ENCODE measurements at regions not wholly inside any gene's neighbourhood (a gene's known extent, or its start where the extent isn't known, plus 50 kb on each side); places are given as distances from the start of the nearest gene placed in this dataset.

DNA sequence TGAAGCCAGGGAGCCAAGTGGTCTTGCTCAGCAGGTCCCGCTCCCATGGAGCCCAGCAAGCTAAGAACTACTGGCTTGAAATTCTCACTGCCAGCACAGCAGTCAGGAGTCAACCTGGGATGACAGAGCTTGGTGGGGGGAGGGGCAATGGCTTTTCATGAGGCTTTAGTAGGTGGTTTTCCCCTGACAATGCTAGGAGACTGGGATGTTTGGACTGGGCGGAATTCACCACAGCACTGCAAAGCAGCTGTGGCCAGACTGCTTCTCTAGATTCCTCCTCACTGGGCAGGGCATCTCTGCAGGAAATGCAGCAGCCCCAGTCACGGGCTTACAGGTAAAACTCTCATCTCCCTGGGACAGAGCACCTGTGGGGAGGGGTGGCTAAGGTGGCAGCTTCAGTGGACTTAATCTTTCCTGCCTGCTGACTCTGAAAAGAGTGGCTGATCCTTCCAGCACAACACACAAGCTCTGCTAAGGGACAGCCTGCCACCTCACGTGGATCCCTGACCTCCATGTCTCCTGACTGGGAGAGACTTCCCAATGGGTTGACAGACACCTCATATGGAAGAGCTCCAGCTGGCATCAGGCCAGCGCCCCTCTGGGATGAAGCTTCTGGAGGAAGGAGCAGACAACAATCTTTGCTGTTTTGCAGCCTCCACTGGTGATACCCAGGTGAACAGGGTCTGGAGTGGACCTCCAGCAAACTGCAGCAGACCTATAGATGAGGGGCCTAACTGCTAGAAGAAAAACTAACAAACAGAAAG is 349.7 kb upstream of the ST6GAL2 start:
- DNase-seq (ENCODE audit: low read depth), result no peak
- no peak overlapping the region for H3K4me3 ChIP-seq (ENCODE audit: low read length)
- H3K36me3 ChIP-seq (ENCODE audit: control insufficient read depth, insufficient read depth, low read length, severe bottlenecking), result no peaks in the 10 kb centered on the region
- H3K9ac ChIP-seq (ENCODE audit: low read length), result no peak overlapping the region
- H3K4me1 ChIP-seq (ENCODE audit: control insufficient read depth, insufficient read depth, low read length), result no peaks in the 10 kb centered on the region
- no peaks in the 10 kb centered on the region for H3K9me3 ChIP-seq (ENCODE audit: control insufficient read depth, low read length)
- no peaks in the 10 kb centered on the region for H3K27me3 ChIP-seq (replicated peaks; ENCODE audit: control insufficient read depth, insufficient read depth, low read length)

DNA sequence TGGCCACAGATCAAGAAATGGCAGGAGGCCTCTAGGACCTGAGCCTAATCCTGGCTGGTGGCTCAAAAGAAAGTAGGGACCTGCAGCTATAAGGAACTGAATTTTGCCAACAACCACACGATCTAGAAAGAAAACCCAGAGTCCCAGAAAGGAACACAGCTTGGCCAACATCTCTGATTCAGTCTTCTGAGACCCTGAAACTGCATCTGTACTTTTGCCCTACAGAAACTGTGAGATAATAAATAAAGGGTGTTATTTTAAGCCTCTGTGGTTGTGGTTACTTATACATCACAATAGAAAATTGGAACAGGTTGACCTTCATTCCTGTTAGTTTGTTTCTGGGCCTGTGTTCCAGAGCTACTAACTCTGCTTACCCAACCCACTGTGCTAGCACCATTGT is 356.8 kb upstream of the ST6GAL2 start:
- no peaks in the 10 kb centered on the region for H3K36me3 ChIP-seq (ENCODE audit: control insufficient read depth, insufficient read depth, low read length, severe bottlenecking)
- no peak overlapping the region for H3K9ac ChIP-seq (ENCODE audit: low read length)
- no peak overlapping the region for H3K4me3 ChIP-seq (ENCODE audit: low read length)
- no peaks in the 10 kb centered on the region for H3K27me3 ChIP-seq (replicated peaks; ENCODE audit: control insufficient read depth, insufficient read depth, low read length)
- no peaks in the 10 kb centered on the region for H3K9me3 ChIP-seq (ENCODE audit: control insufficient read depth, low read length)
- H3K4me1 ChIP-seq (ENCODE audit: control insufficient read depth, insufficient read depth, low read length), result no peaks in the 10 kb centered on the region
- no peak for DNase-seq (ENCODE audit: low read depth)

DNA sequence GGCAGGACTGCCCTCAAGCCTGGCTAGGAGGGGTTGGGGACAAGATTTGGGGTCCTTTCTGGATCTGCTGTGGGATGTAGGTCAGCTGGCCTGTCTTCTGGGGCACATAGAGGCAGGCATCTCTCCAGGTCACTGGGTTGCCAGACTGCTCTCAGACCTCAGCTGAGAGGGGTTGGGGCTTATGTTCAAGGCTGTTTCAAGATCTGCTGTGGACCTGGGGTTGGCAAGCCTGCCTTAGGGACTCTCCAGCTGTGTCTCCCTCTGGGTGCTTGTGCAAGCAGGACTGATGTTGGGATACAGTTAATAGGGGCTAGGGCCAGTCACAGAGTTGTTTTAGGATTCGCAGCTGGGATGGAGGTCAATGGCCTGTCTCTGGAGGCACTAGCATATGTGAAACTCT is 363.0 kb upstream of the ST6GAL2 start:
- no peaks in the 10 kb centered on the region for H3K4me1 ChIP-seq (ENCODE audit: control insufficient read depth, insufficient read depth, low read length)

DNA sequence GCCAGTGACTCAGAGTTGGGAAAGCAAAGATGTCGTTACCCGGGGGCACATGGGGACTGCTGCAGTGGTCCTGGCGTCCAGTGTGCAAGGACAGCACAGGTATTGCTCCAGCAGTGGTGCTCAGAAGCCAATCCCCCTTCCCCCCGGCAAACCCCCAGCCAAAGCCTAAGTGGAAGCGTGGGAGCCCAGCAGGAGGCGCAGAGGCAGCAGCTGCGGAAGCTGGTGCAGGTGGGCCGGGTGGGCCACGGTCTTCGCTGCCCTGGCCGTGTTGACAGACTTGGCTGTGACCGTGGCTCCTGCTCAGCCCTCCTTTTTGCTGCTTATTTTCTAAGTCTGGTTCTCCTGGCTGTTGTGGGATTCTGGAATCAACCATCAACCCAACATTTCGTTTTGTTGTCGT is 369.8 kb upstream of the ST6GAL2 start:
- peaks cover 5% of the 10 kb centered on the region for H3K9me3 ChIP-seq (ENCODE audit: control insufficient read depth, low read length)
- no peak for DNase-seq (ENCODE audit: low read depth)
- no peaks in the 10 kb centered on the region for H3K4me1 ChIP-seq (ENCODE audit: control insufficient read depth, insufficient read depth, low read length)
- no peak overlapping the region for H3K9ac ChIP-seq (ENCODE audit: low read length)
- H3K36me3 ChIP-seq (ENCODE audit: control insufficient read depth, insufficient read depth, low read length, severe bottlenecking), result no peaks in the 10 kb centered on the region
- no peak overlapping the region for H3K4me3 ChIP-seq (ENCODE audit: low read length)
- H3K27me3 ChIP-seq (replicated peaks; ENCODE audit: control insufficient read depth, insufficient read depth, low read length), result no peaks in the 10 kb centered on the region

More for the DNA sequence above, 363.0 kb upstream of the ST6GAL2 start:
- Histone ChIP-seq H3K9me3 (ENCODE audit: control insufficient read depth, low read length) (peaks cover 5% of the 10 kb centered on the region), H3K36me3 (ENCODE audit: control insufficient read depth, insufficient read depth, low read length, severe bottlenecking) (no peaks in the 10 kb centered on the region), H3K27me3 (replicated peaks; ENCODE audit: control insufficient read depth, insufficient read depth, low read length) (no peaks in the 10 kb centered on the region), H3K9ac (ENCODE audit: low read length) (no peak overlapping the region), H3K4me3 (ENCODE audit: low read length) (no peak overlapping the region)
- no peak for DNase-seq (ENCODE audit: low read depth)

DNA sequence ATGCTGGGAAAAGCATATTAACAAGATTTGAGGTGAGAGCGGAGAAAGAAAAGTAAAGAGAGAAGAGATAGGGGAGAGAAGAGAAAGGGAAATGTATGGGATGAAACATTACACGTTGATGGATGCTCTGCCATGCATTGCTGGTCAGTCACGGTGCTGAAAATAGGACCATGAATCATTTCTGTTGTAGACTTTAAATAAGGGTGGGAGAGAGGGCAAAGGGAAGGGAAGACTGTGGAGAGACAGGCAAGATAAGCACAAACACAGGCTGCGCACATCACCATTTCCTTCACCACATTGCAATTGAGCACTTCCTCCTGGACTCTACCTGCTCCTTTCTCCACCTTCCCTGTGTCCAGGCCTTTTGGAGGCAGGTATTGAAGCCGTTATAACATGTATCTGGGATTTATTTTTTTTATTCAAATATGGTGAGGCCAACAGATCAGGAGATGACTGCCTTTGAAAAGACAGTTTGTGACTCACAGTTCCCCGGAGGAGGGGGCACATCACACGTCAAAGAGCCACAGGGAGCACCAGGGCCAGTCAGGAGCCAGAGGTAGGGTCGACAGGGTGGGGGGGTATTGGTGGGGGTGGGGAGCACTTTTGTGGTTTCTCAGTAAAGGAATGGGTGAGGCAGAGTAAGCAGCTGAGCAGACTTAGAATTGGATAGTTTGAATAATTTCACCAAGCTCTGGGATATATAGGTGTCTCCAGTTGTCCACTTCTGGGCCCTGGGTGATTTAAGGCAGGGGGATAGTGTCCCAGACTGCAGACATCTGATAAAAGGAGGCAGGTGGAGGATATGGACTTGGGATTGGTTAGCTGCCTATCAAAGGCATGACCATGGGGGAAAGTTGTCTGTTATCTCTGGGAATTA is 372.8 kb upstream of the ST6GAL2 start:
- H3K4me3 ChIP-seq (ENCODE audit: low read length), result no peak overlapping the region
- DNase-seq (ENCODE audit: low read depth), result no peak
- no peak overlapping the region for H3K9ac ChIP-seq (ENCODE audit: low read length)
- H3K27me3 ChIP-seq (replicated peaks; ENCODE audit: control insufficient read depth, insufficient read depth, low read length), result no peaks in the 10 kb centered on the region
- H3K4me1 ChIP-seq (ENCODE audit: control insufficient read depth, insufficient read depth, low read length), result no peaks in the 10 kb centered on the region
- H3K36me3 ChIP-seq (ENCODE audit: control insufficient read depth, insufficient read depth, low read length, severe bottlenecking), result no peaks in the 10 kb centered on the region
- no peaks in the 10 kb centered on the region for H3K9me3 ChIP-seq (ENCODE audit: control insufficient read depth, low read length)

DNA sequence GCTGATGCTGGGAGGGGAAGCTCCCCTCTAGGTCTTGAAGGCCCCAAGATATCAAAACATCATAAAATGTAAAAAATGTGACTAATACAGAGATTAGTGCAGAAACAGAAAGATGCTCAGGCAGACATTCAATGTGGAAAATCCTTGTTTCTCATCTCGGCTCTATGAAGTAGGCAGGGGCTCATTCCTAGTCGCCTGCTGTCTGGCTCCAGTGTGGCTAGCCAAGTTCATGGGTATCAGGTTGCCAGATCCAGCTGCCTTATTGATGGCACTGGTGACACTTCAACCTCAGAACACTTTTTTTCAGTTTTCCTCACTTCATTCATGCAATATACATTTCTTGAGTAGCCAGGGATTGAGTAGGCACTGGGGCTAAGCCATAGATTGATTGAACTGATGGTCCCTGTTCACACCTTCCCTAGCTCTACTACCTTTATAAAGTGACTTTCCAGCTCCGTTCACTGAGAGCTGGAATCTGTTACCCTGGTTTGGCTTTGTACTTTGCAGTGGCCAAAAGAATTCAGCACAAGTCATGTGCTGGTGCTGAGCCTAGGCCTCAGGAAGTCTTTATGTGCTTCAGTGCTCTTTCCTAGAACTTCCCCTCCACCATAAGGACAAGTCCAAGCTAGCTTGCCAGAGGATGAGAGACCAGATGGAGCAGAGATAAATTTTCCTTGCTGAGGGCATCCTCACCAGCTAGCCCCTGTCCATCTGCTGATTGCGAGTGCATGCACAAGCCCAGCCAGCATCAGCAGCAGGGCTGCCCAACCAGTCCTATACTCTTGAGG is 373.6 kb upstream of the ST6GAL2 start:
- no peak overlapping the region for H3K9ac ChIP-seq (ENCODE audit: low read length)
- no peaks in the 10 kb centered on the region for H3K9me3 ChIP-seq (ENCODE audit: control insufficient read depth, low read length)
- no peaks in the 10 kb centered on the region for H3K4me1 ChIP-seq (ENCODE audit: control insufficient read depth, insufficient read depth, low read length)
- no peak for DNase-seq (ENCODE audit: low read depth)
- H3K36me3 ChIP-seq (ENCODE audit: control insufficient read depth, insufficient read depth, low read length, severe bottlenecking), result no peaks in the 10 kb centered on the region
- H3K27me3 ChIP-seq (replicated peaks; ENCODE audit: control insufficient read depth, insufficient read depth, low read length), result no peaks in the 10 kb centered on the region
- no peak overlapping the region for H3K4me3 ChIP-seq (ENCODE audit: low read length)

DNA sequence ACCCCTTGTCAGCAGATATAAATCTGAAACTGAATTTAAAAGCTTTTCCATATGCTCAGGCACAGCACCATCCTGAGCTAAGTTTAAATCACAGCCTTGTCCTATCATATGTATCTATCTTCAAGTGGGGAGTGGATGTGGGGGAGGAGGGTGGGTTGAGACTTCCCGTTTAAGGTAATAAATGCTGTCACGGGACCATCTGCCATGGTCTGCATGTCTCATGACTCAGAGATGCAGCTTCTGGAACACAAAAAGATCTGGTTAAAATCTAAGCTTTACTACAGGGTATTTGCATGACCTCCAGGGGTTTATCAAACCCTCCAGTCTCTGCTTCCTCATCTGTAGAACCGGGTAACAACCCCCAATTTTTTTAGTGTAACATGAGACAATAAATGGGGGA is 377.7 kb upstream of the ST6GAL2 start:
- Histone ChIP-seq H3K4me3 (ENCODE audit: low read length) (no peak overlapping the region), H3K9me3 (ENCODE audit: control insufficient read depth, low read length) (no peaks in the 10 kb centered on the region)

DNA sequence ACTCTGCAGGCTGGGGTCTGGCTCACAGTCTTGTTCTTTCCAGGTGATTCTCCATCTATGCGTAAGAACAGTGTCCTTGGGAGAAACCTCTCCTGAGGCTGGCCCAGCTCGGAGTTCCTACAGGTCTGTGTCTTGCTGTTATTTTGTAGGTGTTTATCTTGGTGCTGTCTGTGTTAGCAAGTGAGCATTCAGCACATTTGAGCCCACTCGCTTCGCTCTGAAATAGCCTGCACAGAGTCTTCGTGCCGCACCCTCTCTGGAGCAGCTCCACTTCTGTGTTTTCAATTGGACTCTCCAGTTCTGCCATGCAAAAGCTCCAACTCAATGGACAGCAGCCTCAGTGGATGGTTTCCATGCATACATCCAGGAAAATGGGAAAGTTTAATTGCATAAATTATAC is 378.2 kb upstream of the ST6GAL2 start:
- Histone ChIP-seq H3K36me3 (ENCODE audit: control insufficient read depth, insufficient read depth, low read length, severe bottlenecking) (no peaks in the 10 kb centered on the region), H3K27me3 (replicated peaks; ENCODE audit: control insufficient read depth, insufficient read depth, low read length) (no peaks in the 10 kb centered on the region), H3K4me3 (ENCODE audit: low read length) (no peak overlapping the region), H3K4me1 (ENCODE audit: control insufficient read depth, insufficient read depth, low read length) (no peaks in the 10 kb centered on the region), H3K9ac (ENCODE audit: low read length) (no peak overlapping the region), H3K9me3 (ENCODE audit: control insufficient read depth, low read length) (no peaks in the 10 kb centered on the region)
- DNase-seq (ENCODE audit: low read depth), result no peak

More for the DNA sequence above, 377.7 kb upstream of the ST6GAL2 start:
- H3K9ac ChIP-seq (ENCODE audit: low read length), result no peak overlapping the region
- no peaks in the 10 kb centered on the region for H3K27me3 ChIP-seq (replicated peaks; ENCODE audit: control insufficient read depth, insufficient read depth, low read length)
- DNase-seq (ENCODE audit: low read depth), result no peak
- H3K36me3 ChIP-seq (ENCODE audit: control insufficient read depth, insufficient read depth, low read length, severe bottlenecking), result no peaks in the 10 kb centered on the region
- no peaks in the 10 kb centered on the region for H3K4me1 ChIP-seq (ENCODE audit: control insufficient read depth, insufficient read depth, low read length)

DNA sequence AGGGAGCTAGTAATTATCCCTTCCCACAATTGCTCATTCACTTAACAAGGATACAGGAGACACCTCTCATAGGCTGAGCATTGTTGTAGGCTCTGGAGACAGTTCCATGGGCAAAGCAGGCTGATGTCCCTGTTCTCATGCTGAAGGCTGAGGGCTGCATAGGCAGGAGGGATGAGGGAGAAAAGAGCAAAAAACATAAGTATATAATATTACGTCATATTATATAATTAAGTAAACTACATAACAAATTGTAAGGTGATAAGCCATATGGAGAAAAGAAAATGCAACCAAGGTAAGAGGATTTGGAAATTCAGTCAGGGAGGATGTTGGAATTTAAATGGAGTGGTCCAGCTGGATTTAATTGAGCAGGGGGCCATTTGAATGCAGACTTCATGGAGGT is 380.6 kb upstream of the ST6GAL2 start:
- Histone ChIP-seq H3K4me3 (ENCODE audit: low read length) (no peak overlapping the region), H3K27me3 (replicated peaks; ENCODE audit: control insufficient read depth, insufficient read depth, low read length) (no peaks in the 10 kb centered on the region), H3K36me3 (ENCODE audit: control insufficient read depth, insufficient read depth, low read length, severe bottlenecking) (no peaks in the 10 kb centered on the region), H3K9me3 (ENCODE audit: control insufficient read depth, low read length) (no peaks in the 10 kb centered on the region), H3K9ac (ENCODE audit: low read length) (no peak overlapping the region), H3K4me1 (ENCODE audit: control insufficient read depth, insufficient read depth, low read length) (no peaks in the 10 kb centered on the region)
- no peak for DNase-seq (ENCODE audit: low read depth)

DNA sequence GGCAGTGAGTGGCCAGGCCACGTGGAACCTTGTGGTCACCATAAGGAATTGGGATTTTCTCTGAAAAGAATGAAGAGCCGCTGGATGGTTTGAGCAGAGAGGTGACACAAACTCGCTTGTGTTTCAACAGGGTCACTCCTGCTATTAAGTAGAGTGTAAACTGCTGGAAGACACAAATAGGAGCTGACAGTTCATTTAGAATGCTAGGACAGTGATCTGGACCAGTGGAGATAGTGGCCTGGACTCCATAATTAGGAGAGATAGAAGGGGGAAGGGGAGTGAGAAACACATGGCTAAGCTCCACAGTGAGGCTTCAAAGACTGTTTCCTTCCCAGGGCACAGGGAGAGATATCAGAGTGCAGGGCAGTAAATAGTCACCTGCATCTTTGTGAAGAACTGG is 381.1 kb upstream of the ST6GAL2 start:
- H3K4me3 ChIP-seq (ENCODE audit: low read length), result no peak overlapping the region
- no peak for DNase-seq (ENCODE audit: low read depth)
- H3K36me3 ChIP-seq (ENCODE audit: control insufficient read depth, insufficient read depth, low read length, severe bottlenecking), result no peaks in the 10 kb centered on the region
- H3K9me3 ChIP-seq (ENCODE audit: control insufficient read depth, low read length), result no peaks in the 10 kb centered on the region
- H3K27me3 ChIP-seq (replicated peaks; ENCODE audit: control insufficient read depth, insufficient read depth, low read length), result no peaks in the 10 kb centered on the region
- H3K4me1 ChIP-seq (ENCODE audit: control insufficient read depth, insufficient read depth, low read length), result no peaks in the 10 kb centered on the region
- no peak overlapping the region for H3K9ac ChIP-seq (ENCODE audit: low read length)

DNA sequence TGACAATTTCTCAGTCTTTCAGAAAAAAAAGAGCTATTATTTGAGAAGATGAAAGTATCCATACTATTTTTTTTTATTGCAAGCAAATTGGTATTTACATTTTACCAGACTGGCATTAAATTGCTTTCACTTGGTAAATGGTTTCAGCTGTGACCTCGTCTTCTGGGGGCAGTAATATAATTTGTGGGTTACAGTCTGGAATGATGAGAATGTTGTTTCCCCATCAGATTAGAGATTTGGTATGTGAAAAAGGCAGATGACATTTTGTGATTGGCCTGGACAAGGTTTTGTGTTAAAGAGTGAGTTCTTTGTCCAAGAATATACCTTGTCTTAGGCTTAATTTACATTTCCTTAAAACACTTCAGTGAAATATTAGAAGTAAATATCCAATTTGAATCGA is 390.1 kb upstream of the ST6GAL2 start:
- H3K9ac ChIP-seq (ENCODE audit: low read length), result no peak overlapping the region
- H3K4me1 ChIP-seq (ENCODE audit: control insufficient read depth, insufficient read depth, low read length), result peaks cover 1% of the 10 kb centered on the region
- no peaks in the 10 kb centered on the region for H3K9me3 ChIP-seq (ENCODE audit: control insufficient read depth, low read length)
- no peaks in the 10 kb centered on the region for H3K27me3 ChIP-seq (replicated peaks; ENCODE audit: control insufficient read depth, insufficient read depth, low read length)
- H3K4me3 ChIP-seq (ENCODE audit: low read length), result no peak overlapping the region
- no peaks in the 10 kb centered on the region for H3K36me3 ChIP-seq (ENCODE audit: control insufficient read depth, insufficient read depth, low read length, severe bottlenecking)
- DNase-seq (ENCODE audit: low read depth), result peak; percentile 49
